GM20000 (cell line): ENCODE measurements at regions not wholly inside any gene's neighbourhood (a gene's known extent, or its start where the extent isn't known, plus 50 kb on each side); places are given as distances from the start of the nearest gene placed in this dataset.
"Not testable (repeated sequence)": the region's sequence is repeated elsewhere in the genome, so short reads cannot be mapped to it uniquely, and the experiment has no call there.

Experiments
- DNase-seq: peaks from one replicate; pipeline ENCODE4 v3.0.0; 2012; ENCODE audit warnings: low spot score
- CTCF ChIP-seq: IDR thresholded peaks from 2 replicates; pipeline ENCODE4 v1.5.1; 2012; ENCODE audit warnings: mild to moderate bottlenecking, control low read depth; ENCODE audit errors: extremely low read depth, missing control alignments

GRCh38 chr21:23853796-23854379 lies 1753.4 kb downstream of the MRPL39 start:
- peak; percentile 8 for DNase-seq
- no peak for TF ChIP-seq CTCF

GRCh38 chr21:23837564-23837963 lies 1769.7 kb downstream of the MRPL39 start:
- no peak for DNase-seq
- no peak for TF ChIP-seq CTCF

GRCh38 chr21:23822760-23823159 lies 1784.5 kb downstream of the MRPL39 start:
- no peak for TF ChIP-seq CTCF
- no peak for DNase-seq

DNA sequence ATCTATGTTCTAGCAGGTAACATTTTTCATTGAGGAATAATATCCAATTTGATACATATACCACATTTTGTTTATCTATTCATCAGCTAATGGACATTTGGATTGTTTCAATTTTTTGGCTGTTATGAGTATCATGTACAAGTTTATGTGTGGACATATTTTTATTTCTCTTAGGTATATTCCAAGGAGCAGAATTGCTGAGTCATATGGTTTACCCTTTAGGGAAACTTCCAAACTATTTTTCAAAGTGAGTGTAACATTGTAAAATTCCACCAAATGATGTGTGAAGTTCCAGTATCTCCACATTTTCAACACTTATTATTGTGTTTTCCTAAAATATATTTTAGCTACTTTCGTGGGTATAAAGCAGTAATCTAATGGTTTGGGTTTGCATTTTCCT lies 1789.9 kb downstream of the MRPL39 start:
- DNase-seq, result no peak
- no peak for TF ChIP-seq CTCF

- no peak for TF ChIP-seq CTCF
- DNase-seq, result no peak
These were observed 1794.8 kb downstream of the MRPL39 start for GRCh38 chr21:23812485-23812884.

- no peak for TF ChIP-seq CTCF
These were observed 1795.5 kb downstream of the MRPL39 start for GRCh38 chr21:23811805-23812204.

GRCh38 chr21:23809573-23809972 lies 1797.7 kb downstream of the MRPL39 start:
- TF ChIP-seq CTCF, result no peak
- no peak for DNase-seq

More at GRCh38 chr21:23811805-23812204, 1795.5 kb downstream of the MRPL39 start:
- no peak for DNase-seq

GRCh38 chr21:23806966-23807548 lies 1800.2 kb downstream of the MRPL39 start:
- DNase-seq, result not testable (repeated sequence)
